ENCODE measurements at regions not wholly inside any gene's neighbourhood (a gene's known extent, or its start where the extent isn't known, plus 50 kb on each side); places are given as distances from the start of the nearest gene placed in this dataset.

GRCh38 chr5:56499491-56499890 lies 266.4 kb upstream of the ANKRD55 start:
- TF ChIP-seq GATA2 (IDR thresholded peaks at IDR 0.05; ENCODE audit: low read depth, low read length) (no peak), GATA3 (IDR thresholded peaks at IDR 0.05; ENCODE audit: low read depth, low read length) (no peak)

Data from SH-SY5Y (cell line).